ENCODE measurements at regions not wholly inside any gene's neighbourhood (a gene's known extent, or its start where the extent isn't known, plus 50 kb on each side); places are given as distances from the start of the nearest gene placed in this dataset.

- Histone ChIP-seq H3K9ac (ENCODE audit: insufficient read length, low read depth) (no peak overlapping the region), H3K4me1 (ENCODE audit: insufficient read depth, insufficient read length) (peaks cover 2% of the 10 kb centered on the region), H3K9me3 (ENCODE audit: insufficient read depth, low read length) (no peaks in the 10 kb centered on the region), H3K36me3 (ENCODE audit: insufficient read depth, insufficient read length, low read length) (no peaks in the 10 kb centered on the region), H3K27me3 (ENCODE audit: insufficient read depth, insufficient read length) (no peaks in the 10 kb centered on the region), H3K4me3 (ENCODE audit: insufficient read length, low read depth) (no peak overlapping the region)
- no peak for TF ChIP-seq SUZ12 (IDR thresholded peaks at IDR 0.05; ENCODE audit: extremely low read depth, insufficient read depth, insufficient read length)
- TF ChIP-seq YY1 (IDR thresholded peaks at IDR 0.05; ENCODE audit: insufficient read depth, insufficient read length): no peak
- TF ChIP-seq ZNF274 (IDR thresholded peaks at IDR 0.05; ENCODE audit: low read depth, low read length): no peak
- no peak for DNase-seq (ENCODE audit: low read depth, low spot score)
These were observed 297.9 kb downstream of the SOX11 start for GRCh38 chr2:5990086-5990485.

- H3K4me1 ChIP-seq (ENCODE audit: insufficient read depth, insufficient read length): peaks cover 2% of the 10 kb centered on the region
- no peak overlapping the region for H3K4me3 ChIP-seq (ENCODE audit: insufficient read length, low read depth)
- no peaks in the 10 kb centered on the region for H3K9me3 ChIP-seq (ENCODE audit: insufficient read depth, low read length)
- H3K36me3 ChIP-seq (ENCODE audit: insufficient read depth, insufficient read length, low read length): no peaks in the 10 kb centered on the region
- TF ChIP-seq YY1 (IDR thresholded peaks at IDR 0.05; ENCODE audit: insufficient read depth, insufficient read length) (no peak), ZNF274 (IDR thresholded peaks at IDR 0.05; ENCODE audit: low read depth, low read length) (no peak), SUZ12 (IDR thresholded peaks at IDR 0.05; ENCODE audit: extremely low read depth, insufficient read depth, insufficient read length) (no peak)
- H3K9ac ChIP-seq (ENCODE audit: insufficient read length, low read depth): no peak overlapping the region
- DNase-seq (ENCODE audit: low read depth, low spot score): no peak
- H3K27me3 ChIP-seq (ENCODE audit: insufficient read depth, insufficient read length): no peaks in the 10 kb centered on the region
These were observed 299.3 kb downstream of the SOX11 start for GRCh38 chr2:5991305-5991968.

- H3K4me1 ChIP-seq (ENCODE audit: insufficient read depth, insufficient read length): peaks cover 2% of the 10 kb centered on the region
- no peaks in the 10 kb centered on the region for H3K27me3 ChIP-seq (ENCODE audit: insufficient read depth, insufficient read length)
- no peaks in the 10 kb centered on the region for H3K36me3 ChIP-seq (ENCODE audit: insufficient read depth, insufficient read length, low read length)
- no peak for TF ChIP-seq YY1 (IDR thresholded peaks at IDR 0.05; ENCODE audit: insufficient read depth, insufficient read length)
- TF ChIP-seq SUZ12 (IDR thresholded peaks at IDR 0.05; ENCODE audit: extremely low read depth, insufficient read depth, insufficient read length): no peak
- no peak for TF ChIP-seq ZNF274 (IDR thresholded peaks at IDR 0.05; ENCODE audit: low read depth, low read length)
- no peak for DNase-seq (ENCODE audit: low read depth, low spot score)
- no peak overlapping the region for H3K4me3 ChIP-seq (ENCODE audit: insufficient read length, low read depth)
- H3K9ac ChIP-seq (ENCODE audit: insufficient read length, low read depth): no peak overlapping the region
- H3K9me3 ChIP-seq (ENCODE audit: insufficient read depth, low read length): no peaks in the 10 kb centered on the region
These were observed 303.6 kb downstream of the SOX11 start for GRCh38 chr2:5995832-5996231.

GRCh38 chr2:6008186-6008585 is 316.0 kb downstream of the SOX11 start:
- no peak for DNase-seq (ENCODE audit: low read depth, low spot score)
- Histone ChIP-seq H3K27me3 (ENCODE audit: insufficient read depth, insufficient read length) (no peaks in the 10 kb centered on the region), H3K9ac (ENCODE audit: insufficient read length, low read depth) (no peak overlapping the region), H3K36me3 (ENCODE audit: insufficient read depth, insufficient read length, low read length) (no peaks in the 10 kb centered on the region), H3K4me1 (ENCODE audit: insufficient read depth, insufficient read length) (no peaks in the 10 kb centered on the region), H3K9me3 (ENCODE audit: insufficient read depth, low read length) (no peaks in the 10 kb centered on the region), H3K4me3 (ENCODE audit: insufficient read length, low read depth) (no peak overlapping the region)
- TF ChIP-seq YY1 (IDR thresholded peaks at IDR 0.05; ENCODE audit: insufficient read depth, insufficient read length) (no peak), SUZ12 (IDR thresholded peaks at IDR 0.05; ENCODE audit: extremely low read depth, insufficient read depth, insufficient read length) (no peak), ZNF274 (IDR thresholded peaks at IDR 0.05; ENCODE audit: low read depth, low read length) (no peak)

GRCh38 chr2:6008726-6009125 is 316.5 kb downstream of the SOX11 start:
- Histone ChIP-seq H3K4me1 (ENCODE audit: insufficient read depth, insufficient read length) (no peaks in the 10 kb centered on the region), H3K36me3 (ENCODE audit: insufficient read depth, insufficient read length, low read length) (no peaks in the 10 kb centered on the region), H3K27me3 (ENCODE audit: insufficient read depth, insufficient read length) (no peaks in the 10 kb centered on the region), H3K9ac (ENCODE audit: insufficient read length, low read depth) (no peak overlapping the region), H3K4me3 (ENCODE audit: insufficient read length, low read depth) (no peak overlapping the region), H3K9me3 (ENCODE audit: insufficient read depth, low read length) (no peaks in the 10 kb centered on the region)
- no peak for DNase-seq (ENCODE audit: low read depth, low spot score)
- TF ChIP-seq SUZ12 (IDR thresholded peaks at IDR 0.05; ENCODE audit: extremely low read depth, insufficient read depth, insufficient read length) (no peak), YY1 (IDR thresholded peaks at IDR 0.05; ENCODE audit: insufficient read depth, insufficient read length) (no peak), ZNF274 (IDR thresholded peaks at IDR 0.05; ENCODE audit: low read depth, low read length) (no peak)

GRCh38 chr2:6010163-6010562 is 318.0 kb downstream of the SOX11 start:
- H3K27me3 ChIP-seq (ENCODE audit: insufficient read depth, insufficient read length): no peaks in the 10 kb centered on the region
- H3K9ac ChIP-seq (ENCODE audit: insufficient read length, low read depth): no peak overlapping the region
- TF ChIP-seq SUZ12 (IDR thresholded peaks at IDR 0.05; ENCODE audit: extremely low read depth, insufficient read depth, insufficient read length) (no peak), ZNF274 (IDR thresholded peaks at IDR 0.05; ENCODE audit: low read depth, low read length) (no peak), YY1 (IDR thresholded peaks at IDR 0.05; ENCODE audit: insufficient read depth, insufficient read length) (no peak)
- no peaks in the 10 kb centered on the region for H3K36me3 ChIP-seq (ENCODE audit: insufficient read depth, insufficient read length, low read length)
- H3K4me1 ChIP-seq (ENCODE audit: insufficient read depth, insufficient read length): no peaks in the 10 kb centered on the region
- no peak overlapping the region for H3K4me3 ChIP-seq (ENCODE audit: insufficient read length, low read depth)
- DNase-seq (ENCODE audit: low read depth, low spot score): no peak
- H3K9me3 ChIP-seq (ENCODE audit: insufficient read depth, low read length): no peaks in the 10 kb centered on the region

GRCh38 chr2:6011921-6012320 is 319.7 kb downstream of the SOX11 start:
- no peak overlapping the region for H3K9ac ChIP-seq (ENCODE audit: insufficient read length, low read depth)
- H3K4me1 ChIP-seq (ENCODE audit: insufficient read depth, insufficient read length): no peaks in the 10 kb centered on the region

More at GRCh38 chr2:6011921-6012320, 319.7 kb downstream of the SOX11 start:
- H3K4me3 ChIP-seq (ENCODE audit: insufficient read length, low read depth): no peak overlapping the region
- DNase-seq (ENCODE audit: low read depth, low spot score): no peak
- H3K36me3 ChIP-seq (ENCODE audit: insufficient read depth, insufficient read length, low read length): no peaks in the 10 kb centered on the region
- H3K9me3 ChIP-seq (ENCODE audit: insufficient read depth, low read length): no peaks in the 10 kb centered on the region
- TF ChIP-seq SUZ12 (IDR thresholded peaks at IDR 0.05; ENCODE audit: extremely low read depth, insufficient read depth, insufficient read length): no peak
- no peak for TF ChIP-seq ZNF274 (IDR thresholded peaks at IDR 0.05; ENCODE audit: low read depth, low read length)
- no peak for TF ChIP-seq YY1 (IDR thresholded peaks at IDR 0.05; ENCODE audit: insufficient read depth, insufficient read length)
- H3K27me3 ChIP-seq (ENCODE audit: insufficient read depth, insufficient read length): no peaks in the 10 kb centered on the region

Data from NT2/D1 (cell line).